ENCODE measurements at regions not wholly inside any gene's neighbourhood (a gene's known extent, or its start where the extent isn't known, plus 50 kb on each side); places are given as distances from the start of the nearest gene placed in this dataset.

GRCh38 chr18:10387399-10387798 is 67.0 kb upstream of the APCDD1 start:
- TF ChIP-seq CTCF (IDR thresholded peaks at IDR 0.05) (no peak), POLR2A (IDR thresholded peaks at IDR 0.05) (no peak)
